ENCODE measurements at regions not wholly inside any gene's neighbourhood (a gene's known extent, or its start where the extent isn't known, plus 50 kb on each side); places are given as distances from the start of the nearest gene placed in this dataset.

GRCh38 chr1:162983671-162984425 lies 85.3 kb upstream of the RGS4 start:
- H3K4me3 ChIP-seq = no peak overlapping the region
- H3K27me3 ChIP-seq = peaks cover 0 to 3% of the 10 kb centered on the region in 2 donors
- 62 to 74% methylated on average over 3 of the region's 3 CpGs for WGBS, 2 donors
- H3K4me1 ChIP-seq = no peaks in the 10 kb centered on the region
- no peak overlapping the region for H3K27ac ChIP-seq
- DNase-seq (no peak), ATAC-seq (no peak)
- TF ChIP-seq POLR2A (IDR thresholded peaks at IDR 0.05) (no peak), CTCF (IDR thresholded peaks at IDR 0.05) (no peak)
- H3K36me3 ChIP-seq (replicated peaks in 1 of 2; ENCODE audit: insufficient read depth in 1 of 2, low read depth in 2 of 2) = no peaks in the 10 kb centered on the region
- intact Hi-C loops (cut with DNase I) = no loop called here
- H3K9me3 ChIP-seq = no peaks in the 10 kb centered on the region

- no peak overlapping the region for H3K27ac ChIP-seq
- DNase-seq (no peak), ATAC-seq (no peak)
- intact Hi-C loops (cut with DNase I) = no loop called here
- H3K9me3 ChIP-seq = no peaks in the 10 kb centered on the region
- H3K27me3 ChIP-seq = peaks cover 0 to 3% of the 10 kb centered on the region in 2 donors
- no peaks in the 10 kb centered on the region for H3K36me3 ChIP-seq (replicated peaks in 1 of 2; ENCODE audit: insufficient read depth in 1 of 2, low read depth in 2 of 2)
- TF ChIP-seq CTCF (IDR thresholded peaks at IDR 0.05) (no peak), POLR2A (IDR thresholded peaks at IDR 0.05) (no peak)
- H3K4me1 ChIP-seq = no peaks in the 10 kb centered on the region
- H3K4me3 ChIP-seq = no peak overlapping the region
Measured at GRCh38 chr1:162982364-162982763, 86.8 kb upstream of the RGS4 start.

GRCh38 chr1:162977944-162978568 lies 91.1 kb upstream of the RGS4 start:
- no peak for TF ChIP-seq POLR2A (IDR thresholded peaks at IDR 0.05)
- TF ChIP-seq CTCF (IDR thresholded peaks at IDR 0.05) = no peak
- Histone ChIP-seq H3K4me3 (no peak overlapping the region), H3K36me3 (replicated peaks in 1 of 2; ENCODE audit: insufficient read depth in 1 of 2, low read depth in 2 of 2) (no peaks in the 10 kb centered on the region), H3K27ac (no peak overlapping the region), H3K27me3 (no peaks in the 10 kb centered on the region), H3K4me1 (no peaks in the 10 kb centered on the region), H3K9me3 (no peaks in the 10 kb centered on the region)
- DNase-seq (no peak), ATAC-seq (no peak)
- WGBS, 2 donors = 62 to 75% methylated on average over 8 of the region's 8 CpGs
- intact Hi-C loops (cut with DNase I) = no loop called here

GRCh38 chr1:162976628-162977027 lies 92.5 kb upstream of the RGS4 start:
- no peak for TF ChIP-seq POLR2A (IDR thresholded peaks at IDR 0.05)
- TF ChIP-seq CTCF (IDR thresholded peaks at IDR 0.05) = no peak
- no peak for ATAC-seq
- no peak for DNase-seq
- Histone ChIP-seq H3K9me3 (no peaks in the 10 kb centered on the region), H3K36me3 (replicated peaks in 1 of 2; ENCODE audit: insufficient read depth in 1 of 2, low read depth in 2 of 2) (no peaks in the 10 kb centered on the region), H3K27me3 (no peaks in the 10 kb centered on the region), H3K4me1 (no peaks in the 10 kb centered on the region), H3K4me3 (no peak overlapping the region), H3K27ac (no peak overlapping the region)
- 66% methylated on average over 3 of the region's 3 CpGs for WGBS, 2 donors
- intact Hi-C loops (cut with DNase I) = no loop called here

GRCh38 chr1:162974810-162975209 lies 94.4 kb upstream of the RGS4 start:
- Histone ChIP-seq H3K36me3 (replicated peaks in 1 of 2; ENCODE audit: insufficient read depth in 1 of 2, low read depth in 2 of 2) (no peaks in the 10 kb centered on the region), H3K27ac (no peak overlapping the region), H3K9me3 (no peaks in the 10 kb centered on the region), H3K4me3 (no peak overlapping the region), H3K27me3 (no peaks in the 10 kb centered on the region), H3K4me1 (no peaks in the 10 kb centered on the region)
- DNase-seq = no peak
- TF ChIP-seq POLR2A (IDR thresholded peaks at IDR 0.05) (no peak), CTCF (IDR thresholded peaks at IDR 0.05) (no peak)
- intact Hi-C loops (cut with DNase I) = no loop called here
- no peak for ATAC-seq
